Bronchial epithelial cell (primary cell): ENCODE measurements at regions not wholly inside any gene's neighbourhood (a gene's known extent, or its start where the extent isn't known, plus 50 kb on each side); places are given as distances from the start of the nearest gene placed in this dataset.

ENCODE experiments used
- DNase-seq: peaks from one replicate; pipeline ENCODE4 v3.0.0-alpha.2; 2010; ENCODE audit warnings: low read depth
- FAIRE-seq: peaks from 2 replicates; lab custom pipeline; 2011; peaks lifted over from hg19 to GRCh38; lab: Jason Lieb, UNC
- H3K27me3 ChIP-seq: 2 replicates; pipeline ENCODE4 v1.5.1; 2011; ENCODE audit warnings: low read length; ENCODE audit not compliant: control insufficient read depth, insufficient read depth
- H3K36me3 ChIP-seq: 2 replicates; pipeline ENCODE4 v1.5.1; 2011; ENCODE audit warnings: low read length; ENCODE audit not compliant: control insufficient read depth, insufficient read depth
- H3K4me3 ChIP-seq: 2 replicates; pipeline ENCODE4 v1.5.1; 2011; ENCODE audit warnings: mild to moderate bottlenecking, low read depth, low read length, control low read depth
- CTCF ChIP-seq: IDR thresholded peaks from 2 replicates; pipeline ENCODE4 v1.5.1; 2011; ENCODE audit warnings: mild to moderate bottlenecking, moderate library complexity, low read length, control low read depth, inconsistent platforms; ENCODE audit not compliant: insufficient read depth, severe bottlenecking

- no peak for FAIRE-seq
- TF ChIP-seq CTCF = no peak
- DNase-seq = no peak
These were observed 294.9 kb downstream of the PDHA2 start for GRCh38 chr4:96134806-96135205.

GRCh38 chr4:96136056-96136455, 296.2 kb downstream of the PDHA2 start:
- DNase-seq (no peak), FAIRE-seq (no peak)
- H3K27me3 ChIP-seq = no peaks in the 10 kb centered on the region
- H3K36me3 ChIP-seq = no peaks in the 10 kb centered on the region
- TF ChIP-seq CTCF = no peak
- H3K4me3 ChIP-seq = no peak overlapping the region

More at GRCh38 chr4:96134806-96135205, 294.9 kb downstream of the PDHA2 start:
- Histone ChIP-seq H3K36me3 (no peaks in the 10 kb centered on the region), H3K27me3 (no peaks in the 10 kb centered on the region), H3K4me3 (no peak overlapping the region)

GRCh38 chr4:96139251-96139929, 299.5 kb downstream of the PDHA2 start:
- H3K36me3 ChIP-seq = no peaks in the 10 kb centered on the region
- H3K4me3 ChIP-seq = no peak overlapping the region
- no peaks in the 10 kb centered on the region for H3K27me3 ChIP-seq
- DNase-seq (no peak), FAIRE-seq (no peak)
- TF ChIP-seq CTCF = no peak

GRCh38 chr4:96145601-96146000, 305.7 kb downstream of the PDHA2 start:
- no peaks in the 10 kb centered on the region for H3K27me3 ChIP-seq
- DNase-seq (no peak), FAIRE-seq (no peak)
- H3K4me3 ChIP-seq = no peak overlapping the region
- no peaks in the 10 kb centered on the region for H3K36me3 ChIP-seq
- TF ChIP-seq CTCF = no peak

GRCh38 chr4:96146686-96147085, 306.8 kb downstream of the PDHA2 start:
- Histone ChIP-seq H3K36me3 (no peaks in the 10 kb centered on the region), H3K4me3 (no peak overlapping the region), H3K27me3 (no peaks in the 10 kb centered on the region)
- TF ChIP-seq CTCF = no peak
- no peak for DNase-seq
- FAIRE-seq = no peak

- H3K27me3 ChIP-seq = no peaks in the 10 kb centered on the region
These were observed 310.0 kb downstream of the PDHA2 start for GRCh38 chr4:96149894-96150293.

More at GRCh38 chr4:96149894-96150293, 310.0 kb downstream of the PDHA2 start:
- Histone ChIP-seq H3K36me3 (no peaks in the 10 kb centered on the region), H3K4me3 (no peak overlapping the region)
- FAIRE-seq = no peak
- no peak for TF ChIP-seq CTCF
- no peak for DNase-seq
